ENCODE measurements at regions not wholly inside any gene's neighbourhood (a gene's known extent, or its start where the extent isn't known, plus 50 kb on each side); places are given as distances from the start of the nearest gene placed in this dataset.

DNA sequence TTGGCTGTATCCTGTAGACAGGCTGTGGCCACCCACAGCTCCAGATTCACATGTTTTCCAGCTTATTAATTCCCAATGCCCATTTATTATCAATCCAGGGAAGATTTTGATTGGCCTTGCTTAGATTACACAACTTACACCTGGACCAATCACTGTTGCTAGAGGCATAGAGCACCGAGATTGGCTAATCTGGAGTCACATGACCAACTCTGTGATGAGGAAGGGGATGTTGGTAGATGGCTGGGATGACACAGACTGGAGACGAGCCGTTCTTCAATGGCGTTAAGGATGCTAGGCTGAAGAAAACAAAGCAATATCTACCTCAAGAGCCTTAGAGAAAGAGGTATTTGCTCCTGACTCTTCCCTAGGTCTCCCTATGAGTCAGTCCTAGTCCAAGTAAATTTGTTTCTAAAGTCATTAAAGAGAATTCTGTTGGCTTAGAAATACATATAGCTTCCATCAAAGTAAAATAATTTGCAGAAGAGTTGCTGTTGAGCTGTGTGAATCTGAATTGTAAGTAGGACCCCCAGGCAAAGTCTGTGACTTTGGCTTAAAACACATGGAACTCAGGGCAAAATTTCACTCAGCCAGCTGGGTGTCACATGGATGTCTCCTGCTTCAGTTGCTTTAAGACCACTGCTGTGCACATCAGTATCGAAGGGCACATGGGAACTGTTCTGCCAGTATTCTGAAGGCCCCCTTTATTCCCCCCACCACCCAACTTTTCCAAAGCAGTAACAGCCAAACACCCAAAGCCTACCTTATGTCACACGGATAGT is 326.4 kb upstream of the KLF4 start:
- no peaks in the 10 kb centered on the region for H3K79me2 ChIP-seq (ENCODE audit: insufficient read depth, low read length)
- Mint-ChIP-seq H3K36me3 (peaks cover 0 to 6% of the 10 kb centered on the region in 2 donors), H3K9me3 (peaks cover 2 to 22% (median 12%) of the 10 kb centered on the region in 7 donors), H3K27ac (peak overlapping the region in 1 of 7 donors; percentile 35), H3K4me3 (no peak overlapping the region), H3K4me1 (peaks cover 14% of the 10 kb centered on the region), H3K27me3 (ENCODE audit: low read depth in 3 of 3) (peaks cover 0 to 2% (median 0%) of the 10 kb centered on the region in 3 donors)
- no peak overlapping the region for H3K27ac ChIP-seq (ENCODE audit: low read depth in 1 of 2, low read length in 2 of 2)
- no peak overlapping the region for H2AFZ ChIP-seq (ENCODE audit: insufficient read depth, low read depth, low read length, poor library complexity, severe bottlenecking)
- H3K9ac ChIP-seq (ENCODE audit: insufficient read depth, low read length, poor library complexity, severe bottlenecking), result no peak overlapping the region
- 100% methylated on average over 2 of the region's 6 CpGs for WGBS (ENCODE audit: insufficient coverage)
- DNase-seq, result peak in 1 of 3 donors; percentile 6
- no peaks in the 10 kb centered on the region for H4K20me1 ChIP-seq (ENCODE audit: insufficient read depth, low read length)
- H3K4me3 ChIP-seq (replicated peaks in 1 of 3; ENCODE audit: low read depth in 2 of 3, low read length in 3 of 3), result no peak overlapping the region
- no peak overlapping the region for H3K4me2 ChIP-seq (replicated peaks; ENCODE audit: extremely low read depth, low read length, poor library complexity, severe bottlenecking)
- TF ChIP-seq, protein P1, sequence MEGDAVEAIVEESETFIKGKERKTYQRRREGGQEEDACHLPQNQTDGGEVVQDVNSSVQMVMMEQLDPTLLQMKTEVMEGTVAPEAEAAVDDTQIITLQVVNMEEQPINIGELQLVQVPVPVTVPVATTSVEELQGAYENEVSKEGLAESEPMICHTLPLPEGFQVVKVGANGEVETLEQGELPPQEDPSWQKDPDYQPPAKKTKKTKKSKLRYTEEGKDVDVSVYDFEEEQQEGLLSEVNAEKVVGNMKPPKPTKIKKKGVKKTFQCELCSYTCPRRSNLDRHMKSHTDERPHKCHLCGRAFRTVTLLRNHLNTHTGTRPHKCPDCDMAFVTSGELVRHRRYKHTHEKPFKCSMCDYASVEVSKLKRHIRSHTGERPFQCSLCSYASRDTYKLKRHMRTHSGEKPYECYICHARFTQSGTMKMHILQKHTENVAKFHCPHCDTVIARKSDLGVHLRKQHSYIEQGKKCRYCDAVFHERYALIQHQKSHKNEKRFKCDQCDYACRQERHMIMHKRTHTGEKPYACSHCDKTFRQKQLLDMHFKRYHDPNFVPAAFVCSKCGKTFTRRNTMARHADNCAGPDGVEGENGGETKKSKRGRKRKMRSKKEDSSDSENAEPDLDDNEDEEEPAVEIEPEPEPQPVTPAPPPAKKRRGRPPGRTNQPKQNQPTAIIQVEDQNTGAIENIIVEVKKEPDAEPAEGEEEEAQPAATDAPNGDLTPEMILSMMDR (IDR thresholded peaks at IDR 0.05), result no peak
- intact Hi-C loops (cut with micrococcal nuclease), result no loop called here
- peaks cover 12% of the 10 kb centered on the region in 2 donors for H3K4me1 ChIP-seq (ENCODE audit: control insufficient read depth in 1 of 2, insufficient read depth in 2 of 2, low read length in 2 of 2)
- H3K27me3 ChIP-seq (ENCODE audit: control insufficient read depth in 2 of 2, insufficient read depth in 2 of 2, low read length in 2 of 2), result no peaks in the 10 kb centered on the region
- H3K9me3 ChIP-seq (replicated peaks in 1 of 2; ENCODE audit: control insufficient read depth in 1 of 2, insufficient read depth in 1 of 2, low read length in 2 of 2), result peaks cover 5 to 7% of the 10 kb centered on the region in 2 donors
- H3K36me3 ChIP-seq (replicated peaks in 1 of 2; ENCODE audit: control insufficient read depth in 1 of 2, insufficient read depth in 2 of 2, low read length in 2 of 2), result no peaks in the 10 kb centered on the region

DNA sequence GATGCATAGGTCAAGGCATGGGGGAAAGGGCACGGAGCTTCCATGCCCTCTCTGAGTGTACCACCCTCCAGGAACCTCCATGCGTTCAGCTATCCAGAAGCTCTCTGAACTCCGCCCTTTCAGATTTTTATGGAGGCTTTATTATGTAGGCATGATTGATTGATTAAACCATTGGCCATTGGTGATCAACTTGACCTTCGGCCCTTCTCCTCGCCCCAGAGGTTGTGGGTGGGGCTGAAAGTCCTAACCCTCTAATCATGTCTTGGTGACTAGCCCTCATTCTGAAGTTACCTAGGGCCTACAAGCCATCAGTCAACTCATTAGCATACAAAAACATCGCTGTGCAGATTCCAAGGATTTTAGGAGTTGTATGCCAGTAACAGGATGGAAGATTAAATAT is 323.7 kb upstream of the KLF4 start:
- H3K4me3 ChIP-seq (replicated peaks in 1 of 3; ENCODE audit: low read depth in 2 of 3, low read length in 3 of 3), result no peak overlapping the region
- intact Hi-C loops (cut with micrococcal nuclease), result no loop called here
- no peaks in the 10 kb centered on the region for H4K20me1 ChIP-seq (ENCODE audit: insufficient read depth, low read length)
- H3K27ac ChIP-seq (ENCODE audit: low read depth in 1 of 2, low read length in 2 of 2), result no peak overlapping the region
- peaks cover 16 to 19% of the 10 kb centered on the region in 2 donors for H3K4me1 ChIP-seq (ENCODE audit: control insufficient read depth in 1 of 2, insufficient read depth in 2 of 2, low read length in 2 of 2)
- H3K79me2 ChIP-seq (ENCODE audit: insufficient read depth, low read length), result no peaks in the 10 kb centered on the region
- no peaks in the 10 kb centered on the region for H3K36me3 ChIP-seq (replicated peaks in 1 of 2; ENCODE audit: control insufficient read depth in 1 of 2, insufficient read depth in 2 of 2, low read length in 2 of 2)
- no peak overlapping the region for H3K27ac Mint-ChIP-seq
- peaks cover 0 to 26% (median 13%) of the 10 kb centered on the region in 7 donors for H3K9me3 Mint-ChIP-seq
- DNase-seq, result no peak
- H3K27me3 ChIP-seq (ENCODE audit: control insufficient read depth in 2 of 2, insufficient read depth in 2 of 2, low read length in 2 of 2), result no peaks in the 10 kb centered on the region
- peaks cover 5 to 7% of the 10 kb centered on the region in 2 donors for H3K9me3 ChIP-seq (replicated peaks in 1 of 2; ENCODE audit: control insufficient read depth in 1 of 2, insufficient read depth in 1 of 2, low read length in 2 of 2)
- H3K4me2 ChIP-seq (replicated peaks; ENCODE audit: extremely low read depth, low read length, poor library complexity, severe bottlenecking), result no peak overlapping the region
- peaks cover 0 to 2% (median 0%) of the 10 kb centered on the region in 3 donors for H3K27me3 Mint-ChIP-seq (ENCODE audit: low read depth in 3 of 3)
- H2AFZ ChIP-seq (ENCODE audit: insufficient read depth, low read depth, low read length, poor library complexity, severe bottlenecking), result no peak overlapping the region
- peaks cover 0 to 11% of the 10 kb centered on the region in 2 donors for H3K36me3 Mint-ChIP-seq
- TF ChIP-seq, protein P1 (IDR thresholded peaks at IDR 0.05), result no peak
- peaks cover 23% of the 10 kb centered on the region for H3K4me1 Mint-ChIP-seq
- no peak overlapping the region for H3K9ac ChIP-seq (ENCODE audit: insufficient read depth, low read length, poor library complexity, severe bottlenecking)
- 100% methylated on average over 1 of the region's 6 CpGs for WGBS (ENCODE audit: insufficient coverage)
- H3K4me3 Mint-ChIP-seq, result no peak overlapping the region

Measured in CD14-positive monocyte (primary cell).